Fibroblast of villous mesenchyme (primary cell): ENCODE measurements at regions not wholly inside any gene's neighbourhood (a gene's known extent, or its start where the extent isn't known, plus 50 kb on each side); places are given as distances from the start of the nearest gene placed in this dataset.
A peak's percentile ranks its signal among the peaks of the same experiment; 100 is the strongest.

ENCODE experiments used
- DNase-seq: peaks from one replicate; pipeline ENCODE4 v3.0.0-alpha.2; 2010; ENCODE audit warnings: low read depth
- H3K4me3 ChIP-seq: 2 replicates; pipeline ENCODE4 v1.5.1; 2011; ENCODE audit warnings: low read depth, mild to moderate bottlenecking, low read length
- TF ChIP-seq, protein P1 (sequence below): IDR thresholded peaks from 2 replicates; pipeline ENCODE4 v1.5.1; 2012; ENCODE audit warnings: low read depth, mild to moderate bottlenecking, low read length; ENCODE audit not compliant: insufficient read depth

DNA sequence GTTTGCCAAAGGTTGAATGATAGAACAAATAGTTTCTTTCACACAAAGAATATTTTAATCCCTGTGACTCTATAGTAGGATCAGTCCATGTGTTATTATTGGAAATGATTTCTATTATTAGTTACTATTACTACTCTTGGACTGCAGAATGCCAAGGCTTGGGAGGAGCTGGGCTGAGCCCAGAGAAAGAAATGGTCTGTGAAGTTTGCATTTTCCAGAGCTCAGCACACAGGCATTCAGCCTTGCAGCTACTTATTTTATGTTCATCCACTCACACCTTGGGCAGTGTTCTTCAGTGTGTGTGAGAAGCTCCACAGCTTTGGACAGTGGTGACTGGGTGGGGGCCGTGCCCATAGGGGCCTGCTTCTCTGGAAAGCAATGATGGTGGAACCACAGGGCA is 583.1 kb downstream of the CCDC171 start:
- no peak overlapping the region for H3K4me3 ChIP-seq
- DNase-seq = no peak
- TF ChIP-seq, protein P1, sequence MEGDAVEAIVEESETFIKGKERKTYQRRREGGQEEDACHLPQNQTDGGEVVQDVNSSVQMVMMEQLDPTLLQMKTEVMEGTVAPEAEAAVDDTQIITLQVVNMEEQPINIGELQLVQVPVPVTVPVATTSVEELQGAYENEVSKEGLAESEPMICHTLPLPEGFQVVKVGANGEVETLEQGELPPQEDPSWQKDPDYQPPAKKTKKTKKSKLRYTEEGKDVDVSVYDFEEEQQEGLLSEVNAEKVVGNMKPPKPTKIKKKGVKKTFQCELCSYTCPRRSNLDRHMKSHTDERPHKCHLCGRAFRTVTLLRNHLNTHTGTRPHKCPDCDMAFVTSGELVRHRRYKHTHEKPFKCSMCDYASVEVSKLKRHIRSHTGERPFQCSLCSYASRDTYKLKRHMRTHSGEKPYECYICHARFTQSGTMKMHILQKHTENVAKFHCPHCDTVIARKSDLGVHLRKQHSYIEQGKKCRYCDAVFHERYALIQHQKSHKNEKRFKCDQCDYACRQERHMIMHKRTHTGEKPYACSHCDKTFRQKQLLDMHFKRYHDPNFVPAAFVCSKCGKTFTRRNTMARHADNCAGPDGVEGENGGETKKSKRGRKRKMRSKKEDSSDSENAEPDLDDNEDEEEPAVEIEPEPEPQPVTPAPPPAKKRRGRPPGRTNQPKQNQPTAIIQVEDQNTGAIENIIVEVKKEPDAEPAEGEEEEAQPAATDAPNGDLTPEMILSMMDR = no peak

DNA sequence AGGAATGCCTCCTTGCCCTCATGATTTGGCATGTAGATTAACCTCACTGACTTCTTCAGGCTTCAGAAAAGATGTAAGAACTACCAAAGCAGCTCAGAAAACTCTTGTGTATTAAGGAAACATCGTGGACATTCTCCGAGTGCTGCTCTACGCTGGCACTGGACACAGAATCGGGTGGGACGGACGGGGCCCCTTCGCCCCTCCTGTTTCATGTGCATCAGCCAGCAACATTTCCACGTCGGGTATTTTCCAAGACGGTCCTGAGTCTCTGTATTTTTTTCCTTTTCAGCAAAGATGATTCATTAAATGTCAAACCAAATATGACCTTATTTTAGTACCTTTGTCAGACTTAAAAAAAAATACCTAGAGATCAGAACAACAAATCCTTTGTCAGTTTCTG is 583.6 kb downstream of the CCDC171 start:
- H3K4me3 ChIP-seq = no peak overlapping the region
- no peak for DNase-seq
- TF ChIP-seq, protein P1 = no peak

DNA sequence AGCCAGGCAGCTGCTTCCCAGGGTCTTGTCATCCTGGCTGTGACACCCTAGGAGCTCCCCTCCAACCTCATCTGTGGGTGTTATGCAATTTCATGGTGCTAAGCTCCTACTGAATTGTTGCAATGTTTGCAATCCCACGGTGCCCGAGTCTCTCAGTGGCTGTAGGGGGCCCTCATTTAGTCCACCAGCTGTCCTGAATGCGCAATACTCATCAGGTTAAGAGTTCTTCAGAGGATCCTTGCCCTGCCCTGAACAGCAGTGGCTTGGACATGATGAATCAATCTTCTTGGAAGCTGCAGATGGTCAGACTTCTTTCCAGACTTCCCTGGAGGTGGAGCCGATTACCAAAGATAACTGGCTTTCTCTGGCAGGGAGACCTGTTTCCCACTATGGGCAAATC is 584.1 kb downstream of the CCDC171 start:
- DNase-seq = peak; percentile 89
- H3K4me3 ChIP-seq = no peak overlapping the region
- TF ChIP-seq, protein P1 = no peak

DNA sequence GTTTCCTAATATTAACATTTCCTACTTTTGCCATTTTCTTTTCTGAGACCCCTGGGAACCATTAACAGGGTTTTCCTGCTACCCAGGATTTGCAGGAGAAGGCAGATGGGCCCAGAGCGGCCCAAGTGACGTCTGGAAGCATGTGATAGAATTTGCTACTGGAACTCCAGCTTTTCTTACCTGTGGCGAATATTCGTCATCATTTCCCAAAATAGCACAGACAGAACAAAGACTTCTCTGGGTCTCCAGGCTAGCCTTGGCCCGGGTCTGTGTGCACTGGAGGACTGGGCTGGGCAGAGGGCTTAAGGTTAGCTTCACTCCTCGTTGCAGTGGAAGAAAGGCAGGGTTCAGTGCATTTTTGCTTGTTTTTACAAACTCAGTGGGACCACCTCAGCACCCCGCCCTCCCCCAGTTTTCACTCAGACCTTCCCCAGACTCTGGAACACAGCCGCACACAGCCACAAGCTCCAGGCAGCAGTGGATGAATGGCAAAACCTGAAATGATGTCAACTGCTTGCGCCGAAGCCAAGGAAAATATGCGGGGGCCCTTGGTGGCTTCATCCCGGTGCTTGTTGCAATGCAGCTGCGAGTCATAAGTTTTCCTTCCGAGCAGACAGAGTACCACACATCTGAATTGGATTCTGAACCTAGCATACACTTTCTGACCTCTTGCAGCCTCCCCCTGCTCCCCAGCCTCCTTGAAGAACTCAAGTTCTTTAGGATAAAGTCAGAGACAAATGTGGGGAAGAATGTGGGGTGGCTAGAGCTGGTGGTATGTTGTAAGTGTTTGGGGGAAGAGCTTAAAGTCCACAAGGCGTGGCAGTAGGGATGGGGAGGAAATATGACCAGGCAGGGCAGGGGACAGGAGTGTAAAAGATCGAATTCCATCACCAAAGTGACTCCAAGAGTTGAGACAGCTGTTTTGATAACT is 586.0 kb downstream of the CCDC171 start:
- H3K4me3 ChIP-seq = no peak overlapping the region
- TF ChIP-seq, protein P1 = no peak
- peak; percentile 80 for DNase-seq

DNA sequence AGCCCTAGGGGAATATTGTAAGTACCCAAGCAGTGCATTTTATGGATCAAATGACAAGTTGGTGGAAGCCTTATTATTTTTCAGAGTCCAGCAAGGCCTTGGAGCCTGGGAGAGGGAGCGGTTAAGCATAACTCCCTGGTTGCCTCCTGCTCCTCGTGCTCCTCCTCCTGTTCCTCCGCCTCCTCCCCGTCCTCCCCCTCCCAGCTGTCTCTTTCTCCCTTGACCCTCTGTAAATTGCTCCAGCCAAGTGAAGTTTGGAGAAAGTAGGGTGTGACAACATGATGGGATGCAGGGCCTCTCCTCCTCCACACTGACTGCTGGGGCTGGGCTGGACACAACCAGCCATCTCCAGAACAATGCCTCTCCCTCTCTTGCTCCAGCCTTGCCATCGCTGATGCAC is 586.9 kb downstream of the CCDC171 start:
- DNase-seq = peak; percentile 72
- TF ChIP-seq, protein P1 = no peak
- H3K4me3 ChIP-seq = no peak overlapping the region

DNA sequence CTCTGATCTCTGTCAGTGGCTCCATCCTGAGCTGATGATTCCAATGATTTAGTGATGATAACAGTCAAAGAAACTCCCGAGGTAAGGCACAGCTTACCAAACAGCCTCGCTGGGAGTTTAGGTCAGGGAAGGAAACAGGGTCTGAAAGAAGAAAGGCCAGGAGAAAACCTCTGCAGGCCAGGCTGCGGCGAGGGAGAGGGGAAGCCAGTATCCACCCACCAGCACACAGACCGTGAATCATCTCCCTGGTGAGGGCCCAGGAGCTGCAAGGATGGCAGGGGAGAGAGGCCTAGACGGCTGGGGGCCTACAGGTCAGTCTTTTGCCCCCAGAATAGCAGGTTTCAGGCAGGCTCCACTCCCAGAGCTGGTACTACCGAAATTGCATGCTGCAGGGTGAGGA is 590.5 kb downstream of the CCDC171 start:
- TF ChIP-seq, protein P1 = no peak
- DNase-seq = no peak
- no peak overlapping the region for H3K4me3 ChIP-seq
